ENCODE measurements at regions not wholly inside any gene's neighbourhood (a gene's known extent, or its start where the extent isn't known, plus 50 kb on each side); places are given as distances from the start of the nearest gene placed in this dataset.

- no peaks in the 10 kb centered on the region for H3K36me3 ChIP-seq (ENCODE audit: insufficient read depth, low read length)
- H3K9me2 ChIP-seq (ENCODE audit: low read depth, low read length), result no peaks in the 10 kb centered on the region
- no peaks in the 10 kb centered on the region for H3K27me3 ChIP-seq (ENCODE audit: insufficient read depth, low read length)
- no peak overlapping the region for H2AFZ ChIP-seq (ENCODE audit: low read length)
- H3K4me2 ChIP-seq (ENCODE audit: low read length), result no peak overlapping the region
- no peak overlapping the region for H3K4me3 ChIP-seq (ENCODE audit: low read depth, low read length, poor library complexity, severe bottlenecking)
- H3K9ac ChIP-seq (ENCODE audit: low read length), result no peak overlapping the region
- H3K9me3 ChIP-seq (ENCODE audit: low read length), result no peaks in the 10 kb centered on the region
- TF ChIP-seq, protein P1, sequence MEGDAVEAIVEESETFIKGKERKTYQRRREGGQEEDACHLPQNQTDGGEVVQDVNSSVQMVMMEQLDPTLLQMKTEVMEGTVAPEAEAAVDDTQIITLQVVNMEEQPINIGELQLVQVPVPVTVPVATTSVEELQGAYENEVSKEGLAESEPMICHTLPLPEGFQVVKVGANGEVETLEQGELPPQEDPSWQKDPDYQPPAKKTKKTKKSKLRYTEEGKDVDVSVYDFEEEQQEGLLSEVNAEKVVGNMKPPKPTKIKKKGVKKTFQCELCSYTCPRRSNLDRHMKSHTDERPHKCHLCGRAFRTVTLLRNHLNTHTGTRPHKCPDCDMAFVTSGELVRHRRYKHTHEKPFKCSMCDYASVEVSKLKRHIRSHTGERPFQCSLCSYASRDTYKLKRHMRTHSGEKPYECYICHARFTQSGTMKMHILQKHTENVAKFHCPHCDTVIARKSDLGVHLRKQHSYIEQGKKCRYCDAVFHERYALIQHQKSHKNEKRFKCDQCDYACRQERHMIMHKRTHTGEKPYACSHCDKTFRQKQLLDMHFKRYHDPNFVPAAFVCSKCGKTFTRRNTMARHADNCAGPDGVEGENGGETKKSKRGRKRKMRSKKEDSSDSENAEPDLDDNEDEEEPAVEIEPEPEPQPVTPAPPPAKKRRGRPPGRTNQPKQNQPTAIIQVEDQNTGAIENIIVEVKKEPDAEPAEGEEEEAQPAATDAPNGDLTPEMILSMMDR (IDR thresholded peaks at IDR 0.05; ENCODE audit: low read length), result peak; percentile 35; the same call in 1 of the 2 replicates
- no peak for TF ChIP-seq EZH2 (IDR thresholded peaks at IDR 0.05; ENCODE audit: borderline replicate concordance, low read length)
- no peaks in the 10 kb centered on the region for H3F3A ChIP-seq (ENCODE audit: insufficient read depth, low read length)
- no peaks in the 10 kb centered on the region for H3K4me1 ChIP-seq (ENCODE audit: insufficient read depth, low read length, severe bottlenecking)
- H3K27ac ChIP-seq (ENCODE audit: low read depth, low read length, poor library complexity, severe bottlenecking), result no peak overlapping the region
- H4K20me1 ChIP-seq (ENCODE audit: insufficient read depth, low read length), result no peaks in the 10 kb centered on the region
- H3K79me2 ChIP-seq (ENCODE audit: insufficient read depth, low read length), result no peaks in the 10 kb centered on the region
Observed at GRCh38 chr2:59449274-59449673, 1104.2 kb downstream of the BCL11A start.

GRCh38 chr2:59440491-59440890, 1113.0 kb downstream of the BCL11A start:
- no peak overlapping the region for H3K27ac ChIP-seq (ENCODE audit: low read depth, low read length, poor library complexity, severe bottlenecking)
- no peaks in the 10 kb centered on the region for H3K79me2 ChIP-seq (ENCODE audit: insufficient read depth, low read length)
- no peak overlapping the region for H3K4me3 ChIP-seq (ENCODE audit: low read depth, low read length, poor library complexity, severe bottlenecking)
- no peak overlapping the region for H3K9ac ChIP-seq (ENCODE audit: low read length)
- H3F3A ChIP-seq (ENCODE audit: insufficient read depth, low read length), result no peaks in the 10 kb centered on the region
- no peaks in the 10 kb centered on the region for H3K9me3 ChIP-seq (ENCODE audit: low read length)
- H3K9me2 ChIP-seq (ENCODE audit: low read depth, low read length), result no peaks in the 10 kb centered on the region
- no peaks in the 10 kb centered on the region for H3K36me3 ChIP-seq (ENCODE audit: insufficient read depth, low read length)
- no peak for TF ChIP-seq EZH2 (IDR thresholded peaks at IDR 0.05; ENCODE audit: borderline replicate concordance, low read length)
- TF ChIP-seq, protein P1 (IDR thresholded peaks at IDR 0.05; ENCODE audit: low read length), result no peak
- no peaks in the 10 kb centered on the region for H4K20me1 ChIP-seq (ENCODE audit: insufficient read depth, low read length)
- H3K4me1 ChIP-seq (ENCODE audit: insufficient read depth, low read length, severe bottlenecking), result no peaks in the 10 kb centered on the region
- no peaks in the 10 kb centered on the region for H3K27me3 ChIP-seq (ENCODE audit: insufficient read depth, low read length)
- no peak overlapping the region for H2AFZ ChIP-seq (ENCODE audit: low read length)
- no peak overlapping the region for H3K4me2 ChIP-seq (ENCODE audit: low read length)

- TF ChIP-seq, protein P1 (IDR thresholded peaks at IDR 0.05; ENCODE audit: low read length), result no peak
- TF ChIP-seq EZH2 (IDR thresholded peaks at IDR 0.05; ENCODE audit: borderline replicate concordance, low read length), result no peak
- H3F3A ChIP-seq (ENCODE audit: insufficient read depth, low read length), result no peaks in the 10 kb centered on the region
- H3K9ac ChIP-seq (ENCODE audit: low read length), result no peak overlapping the region
- no peaks in the 10 kb centered on the region for H3K27me3 ChIP-seq (ENCODE audit: insufficient read depth, low read length)
- H3K36me3 ChIP-seq (ENCODE audit: insufficient read depth, low read length), result no peaks in the 10 kb centered on the region
- H3K79me2 ChIP-seq (ENCODE audit: insufficient read depth, low read length), result no peaks in the 10 kb centered on the region
- H3K9me2 ChIP-seq (ENCODE audit: low read depth, low read length), result no peaks in the 10 kb centered on the region
- no peak overlapping the region for H3K4me2 ChIP-seq (ENCODE audit: low read length)
- H3K4me1 ChIP-seq (ENCODE audit: insufficient read depth, low read length, severe bottlenecking), result no peaks in the 10 kb centered on the region
- no peaks in the 10 kb centered on the region for H4K20me1 ChIP-seq (ENCODE audit: insufficient read depth, low read length)
- no peak overlapping the region for H3K4me3 ChIP-seq (ENCODE audit: low read depth, low read length, poor library complexity, severe bottlenecking)
- H3K9me3 ChIP-seq (ENCODE audit: low read length), result no peaks in the 10 kb centered on the region
- no peak overlapping the region for H2AFZ ChIP-seq (ENCODE audit: low read length)
- no peak overlapping the region for H3K27ac ChIP-seq (ENCODE audit: low read depth, low read length, poor library complexity, severe bottlenecking)
Observed at GRCh38 chr2:59435635-59436034, 1117.8 kb downstream of the BCL11A start.

All from OCI-LY1 (cell line).